ENCODE measurements at regions not wholly inside any gene's neighbourhood (a gene's known extent, or its start where the extent isn't known, plus 50 kb on each side); places are given as distances from the start of the nearest gene placed in this dataset.

DNA sequence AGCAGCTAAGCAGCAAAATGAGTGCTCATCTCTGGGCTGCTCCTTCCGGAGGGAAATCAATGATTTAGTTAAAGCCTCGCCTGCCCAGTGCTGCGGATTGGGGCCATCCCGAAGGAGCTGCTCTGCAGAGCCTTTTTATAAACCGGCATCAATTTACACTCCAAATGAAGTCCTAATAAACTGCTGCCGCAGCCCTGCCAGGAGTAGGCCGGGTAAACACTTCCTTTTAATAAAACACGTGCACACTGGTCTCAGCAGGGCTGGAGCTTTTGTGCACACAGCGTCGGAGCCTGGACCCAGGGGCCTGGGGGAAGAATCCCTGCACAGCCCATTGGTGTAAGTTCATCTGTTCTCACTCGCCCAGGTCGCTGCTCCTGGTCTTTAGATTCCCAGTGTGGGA is 79.6 kb upstream of the HS3ST2 start:
- Mint-ChIP-seq H3K9me3 (ENCODE audit: insufficient read depth) (no peaks in the 10 kb centered on the region), H3K27ac (no peak overlapping the region), H3K4me1 (no peaks in the 10 kb centered on the region), H3K27me3 (peaks cover 23% of the 10 kb centered on the region), H3K4me3 (no peak overlapping the region)
- intact Hi-C loops (cut with micrococcal nuclease): no loop called here
- Histone ChIP-seq H3K27me3 (replicated peaks in 1 of 4; ENCODE audit: control extremely low read depth in 1 of 4, control insufficient read depth in 3 of 4, insufficient read depth in 4 of 4, low read length in 3 of 4) (peaks cover 0 to 2% (median 0%) of the 10 kb centered on the region in 4 experiments), H4K20me1 (ENCODE audit: control insufficient read depth, insufficient read depth, low read length, poor library complexity, severe bottlenecking) (no peaks in the 10 kb centered on the region), H3K4me3 (ENCODE audit: control extremely low read depth in 1 of 5, extremely low read depth in 1 of 5, insufficient read depth in 1 of 5, low read depth in 2 of 5, low read length in 4 of 5) (no peak overlapping the region), H3K79me2 (ENCODE audit: control insufficient read depth, insufficient read depth, low read length) (no peaks in the 10 kb centered on the region), H3K27ac (ENCODE audit: low read length in 2 of 2) (no peak overlapping the region), H3K4me2 (replicated peaks; ENCODE audit: low read depth, low read length, poor library complexity, severe bottlenecking) (no peak overlapping the region), H3K4me1 (ENCODE audit: control insufficient read depth in 2 of 2, insufficient read depth in 2 of 2, low read length in 2 of 2) (no peaks in the 10 kb centered on the region), H3K9ac (ENCODE audit: low read length) (no peak overlapping the region), H2AFZ (ENCODE audit: insufficient read depth, low read depth, low read length, poor library complexity, severe bottlenecking) (no peak overlapping the region), H3K9me3 (ENCODE audit: control extremely low read depth in 1 of 3, control insufficient read depth in 2 of 3, insufficient read depth in 1 of 3, low read length in 2 of 3) (peaks cover 0 to 2% (median 0%) of the 10 kb centered on the region in 3 donors), H3K36me3 (replicated peaks in 1 of 2; ENCODE audit: control extremely low read depth in 1 of 2, control insufficient read depth in 1 of 2, extremely low read depth in 1 of 2, insufficient read depth in 2 of 2, low read length in 1 of 2) (no peaks in the 10 kb centered on the region)
- ChIA-PET POLR2A (no interaction called here), CTCF (no interaction called here)
- 69% methylated on average over 12 of the region's 12 CpGs for WGBS (ENCODE audit: insufficient coverage)
- TF ChIP-seq EZH2 (IDR thresholded peaks at IDR 0.05; ENCODE audit: borderline replicate concordance, insufficient read depth, low read depth, low read length, poor library complexity, severe bottlenecking): no peak
- TF ChIP-seq CTCF (IDR thresholded peaks at IDR 0.05): no peak
- DNase-seq (no peak), ATAC-seq (ENCODE audit: low read depth) (no peak)

GRCh38 chr16:22736791-22737190 is 77.2 kb upstream of the HS3ST2 start:
- 100% methylated on average over 1 of the region's 1 CpG for WGBS (ENCODE audit: insufficient coverage)
- peaks cover 0 to 2% (median 0%) of the 10 kb centered on the region in 3 donors for H3K9me3 ChIP-seq (ENCODE audit: control extremely low read depth in 1 of 3, control insufficient read depth in 2 of 3, insufficient read depth in 1 of 3, low read length in 2 of 3)

More at GRCh38 chr16:22736791-22737190, 77.2 kb upstream of the HS3ST2 start:
- Mint-ChIP-seq H3K27me3 (peaks cover 30% of the 10 kb centered on the region), H3K27ac (no peak overlapping the region), H3K4me3 (no peak overlapping the region), H3K9me3 (ENCODE audit: insufficient read depth) (no peaks in the 10 kb centered on the region), H3K4me1 (no peaks in the 10 kb centered on the region)
- H3K27ac ChIP-seq (ENCODE audit: low read length in 2 of 2): no peak overlapping the region
- TF ChIP-seq EZH2 (IDR thresholded peaks at IDR 0.05; ENCODE audit: borderline replicate concordance, insufficient read depth, low read depth, low read length, poor library complexity, severe bottlenecking) (no peak), CTCF (IDR thresholded peaks at IDR 0.05) (no peak)
- H3K9ac ChIP-seq (ENCODE audit: low read length): no peak overlapping the region
- DNase-seq (no peak), ATAC-seq (ENCODE audit: low read depth) (no peak)
- CTCF ChIA-PET: no interaction called here
- H3K27me3 ChIP-seq (replicated peaks in 1 of 4; ENCODE audit: control extremely low read depth in 1 of 4, control insufficient read depth in 3 of 4, insufficient read depth in 4 of 4, low read length in 3 of 4): peaks cover 0 to 2% (median 0%) of the 10 kb centered on the region in 4 experiments
- H3K36me3 ChIP-seq (replicated peaks in 1 of 2; ENCODE audit: control extremely low read depth in 1 of 2, control insufficient read depth in 1 of 2, extremely low read depth in 1 of 2, insufficient read depth in 2 of 2, low read length in 1 of 2): no peaks in the 10 kb centered on the region
- H3K4me1 ChIP-seq (ENCODE audit: control insufficient read depth in 2 of 2, insufficient read depth in 2 of 2, low read length in 2 of 2): no peaks in the 10 kb centered on the region
- no peak overlapping the region for H2AFZ ChIP-seq (ENCODE audit: insufficient read depth, low read depth, low read length, poor library complexity, severe bottlenecking)
- no peak overlapping the region for H3K4me3 ChIP-seq (ENCODE audit: control extremely low read depth in 1 of 5, extremely low read depth in 1 of 5, insufficient read depth in 1 of 5, low read depth in 2 of 5, low read length in 4 of 5)
- intact Hi-C loops (cut with micrococcal nuclease): no loop called here
- POLR2A ChIA-PET: no interaction called here
- H3K4me2 ChIP-seq (replicated peaks; ENCODE audit: low read depth, low read length, poor library complexity, severe bottlenecking): no peak overlapping the region
- no peaks in the 10 kb centered on the region for H4K20me1 ChIP-seq (ENCODE audit: control insufficient read depth, insufficient read depth, low read length, poor library complexity, severe bottlenecking)
- H3K79me2 ChIP-seq (ENCODE audit: control insufficient read depth, insufficient read depth, low read length): no peaks in the 10 kb centered on the region

Data from B cell (primary cell).